Smooth muscle cell (in vitro differentiated cells): ENCODE measurements at regions not wholly inside any gene's neighbourhood (a gene's known extent, or its start where the extent isn't known, plus 50 kb on each side); places are given as distances from the start of the nearest gene placed in this dataset.

ENCODE experiments used
- DNase-seq: peaks from one replicate; lab custom pipeline; 2025; ENCODE audit not compliant: unreplicated experiment; lab: John Stamatoyannopoulos, UW
- H2AFZ ChIP-seq: fragments of 200-600 bp; sonication (generic); 2 replicates; pipeline ENCODE4 v1.6.0; 2016; ENCODE audit warnings: antibody characterized with exemption, low read depth, mild to moderate bottlenecking
- H3F3A ChIP-seq: fragments of 200-600 bp; sonication (generic); 2 replicates; pipeline ENCODE4 v1.6.0; 2017; ENCODE audit warnings: antibody characterized with exemption, low read depth
- H3K27ac ChIP-seq: fragments of 200-600 bp; sonication (generic); 2 replicates; pipeline ENCODE4 v1.5.1; 2016; ENCODE audit warnings: low read depth, mild to moderate bottlenecking
- H3K27me3 ChIP-seq: fragments of 200-600 bp; sonication (generic); 2 replicates; pipeline ENCODE4 v1.6.1; 2016; ENCODE audit warnings: low read depth, mild to moderate bottlenecking
- H3K36me3 ChIP-seq: fragments of 200-600 bp; sonication (generic); 2 replicates; pipeline ENCODE4 v1.5.1; 2016; ENCODE audit warnings: low read depth
- H3K4me1 ChIP-seq: fragments of 200-600 bp; sonication (generic); 2 replicates; pipeline ENCODE4 v1.5.1; 2016; ENCODE audit warnings: low read depth
- H3K4me2 ChIP-seq: fragments of 200-600 bp; sonication (generic); 2 replicates; pipeline ENCODE4 v1.6.0; 2016; ENCODE audit warnings: mild to moderate bottlenecking
- H3K4me3 ChIP-seq: fragments of 200-600 bp; sonication (generic); 2 replicates; pipeline ENCODE4 v1.5.1; 2016; ENCODE audit warnings: mild to moderate bottlenecking
- H3K79me2 ChIP-seq: fragments of 200-600 bp; sonication (generic); 2 replicates; pipeline ENCODE4 v1.6.0; 2016; ENCODE audit warnings: low read depth, mild to moderate bottlenecking
- H3K9ac ChIP-seq: fragments of 200-600 bp; sonication (generic); 2 replicates; pipeline ENCODE4 v1.6.0; 2016; ENCODE audit warnings: low read depth
- H3K9me3 ChIP-seq: fragments of 200-600 bp; sonication (generic); replicated peaks from 2 replicates; pipeline ENCODE4 v1.5.1; 2016; ENCODE audit warnings: low read depth
- H4K20me1 ChIP-seq: fragments of 200-600 bp; sonication (generic); 2 replicates; pipeline ENCODE4 v1.6.0; 2016; ENCODE audit warnings: low read depth
- WGBS: methylation state at CpG from one replicate; pipeline ENCODE4 v1.1.7; 2016; ENCODE audit warnings: low lambda C conversion rate; 5-methylcytosine and 5-hydroxymethylcytosine counted together
- TF ChIP-seq, protein P1 (sequence below): fragments of 200-600 bp; sonication (generic); IDR thresholded peaks from 2 replicates; pipeline ENCODE4 v1.5.1; 2017; ENCODE audit warnings: borderline replicate concordance, mild to moderate bottlenecking, antibody characterized with exemption; ENCODE audit not compliant: insufficient read depth, poor library complexity, severe bottlenecking

DNA sequence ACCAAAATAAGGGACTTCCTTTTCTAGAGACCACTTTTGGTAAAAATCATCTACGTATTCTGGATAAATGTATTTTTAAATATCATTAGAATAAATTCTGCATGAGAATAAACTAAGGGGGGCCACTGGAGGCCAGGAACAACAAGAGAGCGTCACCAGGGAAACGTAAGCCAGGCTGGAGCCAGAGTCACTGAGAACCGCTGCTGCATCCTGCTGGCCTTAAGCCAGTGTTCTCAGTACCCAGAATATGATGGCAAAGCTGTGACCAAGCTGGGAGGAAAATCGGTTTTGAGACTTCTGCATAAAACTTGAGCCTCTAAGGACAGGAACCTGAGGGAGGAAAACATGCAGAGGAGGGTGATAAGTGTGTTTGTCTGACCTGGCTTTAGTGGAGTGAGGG is 63.0 kb upstream of the FAM9A start:
- TF ChIP-seq, protein P1, sequence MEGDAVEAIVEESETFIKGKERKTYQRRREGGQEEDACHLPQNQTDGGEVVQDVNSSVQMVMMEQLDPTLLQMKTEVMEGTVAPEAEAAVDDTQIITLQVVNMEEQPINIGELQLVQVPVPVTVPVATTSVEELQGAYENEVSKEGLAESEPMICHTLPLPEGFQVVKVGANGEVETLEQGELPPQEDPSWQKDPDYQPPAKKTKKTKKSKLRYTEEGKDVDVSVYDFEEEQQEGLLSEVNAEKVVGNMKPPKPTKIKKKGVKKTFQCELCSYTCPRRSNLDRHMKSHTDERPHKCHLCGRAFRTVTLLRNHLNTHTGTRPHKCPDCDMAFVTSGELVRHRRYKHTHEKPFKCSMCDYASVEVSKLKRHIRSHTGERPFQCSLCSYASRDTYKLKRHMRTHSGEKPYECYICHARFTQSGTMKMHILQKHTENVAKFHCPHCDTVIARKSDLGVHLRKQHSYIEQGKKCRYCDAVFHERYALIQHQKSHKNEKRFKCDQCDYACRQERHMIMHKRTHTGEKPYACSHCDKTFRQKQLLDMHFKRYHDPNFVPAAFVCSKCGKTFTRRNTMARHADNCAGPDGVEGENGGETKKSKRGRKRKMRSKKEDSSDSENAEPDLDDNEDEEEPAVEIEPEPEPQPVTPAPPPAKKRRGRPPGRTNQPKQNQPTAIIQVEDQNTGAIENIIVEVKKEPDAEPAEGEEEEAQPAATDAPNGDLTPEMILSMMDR: no peak
- Histone ChIP-seq H3F3A (no peaks in the 10 kb centered on the region), H3K4me2 (no peak overlapping the region), H3K27ac (no peak overlapping the region), H3K27me3 (no peaks in the 10 kb centered on the region), H3K36me3 (no peaks in the 10 kb centered on the region), H3K9me3 (no peaks in the 10 kb centered on the region), H3K9ac (no peak overlapping the region), H3K4me1 (no peaks in the 10 kb centered on the region), H3K79me2 (no peaks in the 10 kb centered on the region), H2AFZ (no peak overlapping the region), H4K20me1 (no peaks in the 10 kb centered on the region), H3K4me3 (no peak overlapping the region)
- 61% methylated on average over 5 of the region's 5 CpGs for WGBS
- DNase-seq: no peak

DNA sequence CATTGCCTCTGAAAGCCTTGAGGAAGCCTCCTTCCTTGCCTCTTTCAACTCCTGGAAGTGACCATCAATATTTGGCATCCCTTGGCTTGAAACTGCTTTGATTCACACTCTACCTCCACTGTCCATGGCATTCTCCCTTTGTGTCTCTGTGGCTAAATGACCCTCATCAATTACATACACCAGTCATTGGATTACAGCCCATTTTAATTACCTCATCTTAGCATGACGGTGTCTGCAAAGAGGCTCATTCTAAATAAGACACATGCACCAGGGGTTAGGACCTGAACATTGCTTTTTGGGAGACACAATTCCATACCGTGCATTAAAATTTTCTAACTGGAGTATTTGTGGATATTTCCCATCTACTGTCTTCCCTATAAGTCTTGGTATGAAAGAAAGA is 60.7 kb upstream of the FAM9A start:
- H3K79me2 ChIP-seq: no peaks in the 10 kb centered on the region
- no peak overlapping the region for H3K4me2 ChIP-seq
- TF ChIP-seq, protein P1: no peak
- H3K36me3 ChIP-seq: no peaks in the 10 kb centered on the region
- H3F3A ChIP-seq: no peaks in the 10 kb centered on the region
- H3K9me3 ChIP-seq: no peaks in the 10 kb centered on the region
- H3K4me3 ChIP-seq: no peak overlapping the region
- H3K27me3 ChIP-seq: no peaks in the 10 kb centered on the region
- no peak for DNase-seq
- no peaks in the 10 kb centered on the region for H4K20me1 ChIP-seq
- no peak overlapping the region for H3K9ac ChIP-seq
- WGBS: 79% methylated on average over 2 of the region's 2 CpGs
- H3K4me1 ChIP-seq: no peaks in the 10 kb centered on the region
- no peak overlapping the region for H3K27ac ChIP-seq
- H2AFZ ChIP-seq: no peak overlapping the region

DNA sequence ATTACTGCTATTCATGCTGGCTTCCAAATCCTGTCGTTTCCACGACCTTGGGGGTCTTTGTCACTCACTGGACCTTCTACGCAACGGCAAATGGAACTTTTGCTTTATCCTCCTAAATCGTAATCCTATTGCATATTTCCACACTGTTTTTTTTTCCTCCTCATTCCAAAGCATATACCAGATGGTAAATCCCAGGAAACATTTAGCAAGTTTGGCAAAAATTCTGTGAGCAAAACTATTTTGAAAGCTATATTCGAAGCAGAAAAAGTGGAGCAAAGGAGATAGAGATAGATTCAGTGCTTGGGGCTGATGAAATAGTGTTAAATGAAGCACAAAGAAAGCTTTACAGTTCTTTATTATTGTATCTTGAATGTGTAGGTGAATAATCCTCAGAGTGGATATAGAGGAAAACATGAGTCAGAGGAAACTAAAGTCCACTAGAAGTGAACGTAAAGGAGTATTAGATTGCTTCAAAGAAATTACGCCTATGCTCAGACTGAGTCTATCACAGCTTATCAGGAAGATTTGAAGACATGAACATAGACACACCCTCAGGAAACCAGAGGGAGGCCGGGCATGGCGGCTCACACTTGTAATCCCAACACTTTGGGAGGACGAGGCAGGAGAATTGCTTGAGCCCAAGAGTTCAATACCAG is 50.2 kb upstream of the FAM9A start:
- TF ChIP-seq, protein P1: no peak
- no peaks in the 10 kb centered on the region for H3F3A ChIP-seq
- 74% methylated on average over 11 of the region's 11 CpGs for WGBS

More for the DNA sequence above, 50.2 kb upstream of the FAM9A start:
- no peaks in the 10 kb centered on the region for H3K79me2 ChIP-seq
- H3K27me3 ChIP-seq: no peaks in the 10 kb centered on the region
- H3K4me3 ChIP-seq: no peak overlapping the region
- H3K36me3 ChIP-seq: no peaks in the 10 kb centered on the region
- H3K9ac ChIP-seq: no peak overlapping the region
- H2AFZ ChIP-seq: no peak overlapping the region
- no peak for DNase-seq
- no peaks in the 10 kb centered on the region for H4K20me1 ChIP-seq
- no peaks in the 10 kb centered on the region for H3K9me3 ChIP-seq
- H3K4me2 ChIP-seq: no peak overlapping the region
- H3K27ac ChIP-seq: no peak overlapping the region
- no peaks in the 10 kb centered on the region for H3K4me1 ChIP-seq
